DMS 273 (cell line): ENCODE measurements at regions not wholly inside any gene's neighbourhood (a gene's known extent, or its start where the extent isn't known, plus 50 kb on each side); places are given as distances from the start of the nearest gene placed in this dataset.

ENCODE experiments used
- DNase-seq: peaks from one replicate; lab custom pipeline; 2025; ENCODE audit not compliant: unreplicated experiment; lab: John Stamatoyannopoulos, UW

GRCh38 chr4:15226203-15226602 is 201.6 kb upstream of the C1QTNF7 start:
- no peak for DNase-seq

GRCh38 chr4:15231265-15232091 is 196.4 kb upstream of the C1QTNF7 start:
- peak; percentile 87 for DNase-seq

- DNase-seq = peak; percentile 35
Measured at GRCh38 chr4:15232366-15233263, 195.2 kb upstream of the C1QTNF7 start.

- peak; percentile 89 for DNase-seq
Measured at GRCh38 chr4:15233264-15233597, 194.6 kb upstream of the C1QTNF7 start.

GRCh38 chr4:15233626-15234025 is 194.2 kb upstream of the C1QTNF7 start:
- DNase-seq = peak; percentile 35

- no peak for DNase-seq
Measured at GRCh38 chr4:15234116-15234855, 193.5 kb upstream of the C1QTNF7 start.

GRCh38 chr4:15234856-15235126 is 193.0 kb upstream of the C1QTNF7 start:
- peak; percentile 8 for DNase-seq

GRCh38 chr4:15235135-15235534 is 192.7 kb upstream of the C1QTNF7 start:
- DNase-seq = no peak

GRCh38 chr4:15237648-15238230 is 190.1 kb upstream of the C1QTNF7 start:
- no peak for DNase-seq

- DNase-seq = peak; percentile 27
Measured at GRCh38 chr4:15238720-15239119, 189.1 kb upstream of the C1QTNF7 start.

GRCh38 chr4:15239866-15240265 is 188.0 kb upstream of the C1QTNF7 start:
- DNase-seq = no peak

GRCh38 chr4:15240764-15241163 is 187.1 kb upstream of the C1QTNF7 start:
- DNase-seq = no peak

- no peak for DNase-seq
Measured at GRCh38 chr4:15242021-15242420, 185.8 kb upstream of the C1QTNF7 start.

GRCh38 chr4:15244354-15244753 is 183.5 kb upstream of the C1QTNF7 start:
- DNase-seq = peak; percentile 44

- no peak for DNase-seq
Measured at GRCh38 chr4:15245006-15245530, 182.8 kb upstream of the C1QTNF7 start.

- DNase-seq = peak; percentile 26
Measured at GRCh38 chr4:15250021-15250441, 177.8 kb upstream of the C1QTNF7 start.

GRCh38 chr4:15253349-15253748 is 174.5 kb upstream of the C1QTNF7 start:
- no peak for DNase-seq

- DNase-seq = no peak
Measured at GRCh38 chr4:15254236-15254880, 173.5 kb upstream of the C1QTNF7 start.

- no peak for DNase-seq
Measured at GRCh38 chr4:15255537-15255936, 172.3 kb upstream of the C1QTNF7 start.

GRCh38 chr4:15260758-15261157 is 167.1 kb upstream of the C1QTNF7 start:
- no peak for DNase-seq
